Fibroblast of skin of abdomen (primary cell): ENCODE measurements at regions not wholly inside any gene's neighbourhood (a gene's known extent, or its start where the extent isn't known, plus 50 kb on each side); places are given as distances from the start of the nearest gene placed in this dataset.

Source experiments
- DNase-seq: peaks from one replicate; pipeline ENCODE4 v3.0.0-alpha.2; 2013

GRCh38 chr7:17239683-17240521 is 58.5 kb upstream of the AHR start:
- DNase-seq, result peak; percentile 31

GRCh38 chr7:17242504-17242903 is 55.9 kb upstream of the AHR start:
- no peak for DNase-seq

- no peak for DNase-seq
Observed at GRCh38 chr7:17244786-17245185, 53.7 kb upstream of the AHR start.

- DNase-seq, result no peak
Observed at GRCh38 chr7:17247357-17247756, 51.1 kb upstream of the AHR start.

- no peak for DNase-seq
Observed at GRCh38 chr7:17248527-17248926, 49.9 kb upstream of the AHR start.
